ENCODE measurements at regions not wholly inside any gene's neighbourhood (a gene's known extent, or its start where the extent isn't known, plus 50 kb on each side); places are given as distances from the start of the nearest gene placed in this dataset.

DNA sequence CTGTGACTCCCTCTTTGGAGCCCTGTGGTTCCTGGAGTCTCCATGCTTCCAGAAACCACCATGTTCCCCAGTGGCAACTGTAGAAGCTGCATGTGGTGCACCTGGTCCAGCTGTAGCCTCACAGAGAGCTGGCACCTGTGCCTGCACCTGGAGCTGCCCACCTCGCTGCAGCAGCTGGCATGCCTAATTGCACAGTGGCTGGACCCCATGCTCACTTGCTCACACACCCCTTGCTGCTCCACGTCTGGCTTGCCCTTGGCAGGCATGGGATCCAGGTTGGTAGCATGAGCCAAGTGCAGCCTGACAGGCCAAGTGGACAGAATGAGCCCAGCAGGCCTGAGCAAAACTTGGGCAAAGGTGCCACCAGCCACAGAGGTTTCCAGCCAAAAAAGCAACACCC, 680.1 kb downstream of the MATN1 start:
- no peak for TF ChIP-seq CEBPB (IDR thresholded peaks at IDR 0.05; ENCODE audit: low read depth)
- TF ChIP-seq, protein P1, sequence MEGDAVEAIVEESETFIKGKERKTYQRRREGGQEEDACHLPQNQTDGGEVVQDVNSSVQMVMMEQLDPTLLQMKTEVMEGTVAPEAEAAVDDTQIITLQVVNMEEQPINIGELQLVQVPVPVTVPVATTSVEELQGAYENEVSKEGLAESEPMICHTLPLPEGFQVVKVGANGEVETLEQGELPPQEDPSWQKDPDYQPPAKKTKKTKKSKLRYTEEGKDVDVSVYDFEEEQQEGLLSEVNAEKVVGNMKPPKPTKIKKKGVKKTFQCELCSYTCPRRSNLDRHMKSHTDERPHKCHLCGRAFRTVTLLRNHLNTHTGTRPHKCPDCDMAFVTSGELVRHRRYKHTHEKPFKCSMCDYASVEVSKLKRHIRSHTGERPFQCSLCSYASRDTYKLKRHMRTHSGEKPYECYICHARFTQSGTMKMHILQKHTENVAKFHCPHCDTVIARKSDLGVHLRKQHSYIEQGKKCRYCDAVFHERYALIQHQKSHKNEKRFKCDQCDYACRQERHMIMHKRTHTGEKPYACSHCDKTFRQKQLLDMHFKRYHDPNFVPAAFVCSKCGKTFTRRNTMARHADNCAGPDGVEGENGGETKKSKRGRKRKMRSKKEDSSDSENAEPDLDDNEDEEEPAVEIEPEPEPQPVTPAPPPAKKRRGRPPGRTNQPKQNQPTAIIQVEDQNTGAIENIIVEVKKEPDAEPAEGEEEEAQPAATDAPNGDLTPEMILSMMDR (IDR thresholded peaks at IDR 0.05 in 2 of 3, conservative IDR thresholded peaks at IDR 0.05 in 1 of 3; ENCODE audit: borderline replicate concordance in 1 of 3, insufficient read depth in 1 of 3, low read depth in 2 of 3, low read length in 2 of 3), result no peak
- no peak for TF ChIP-seq POLR2A (IDR thresholded peaks at IDR 0.05; ENCODE audit: borderline replicate concordance, extremely low read depth, insufficient read depth, insufficient read length)
- TF ChIP-seq EZH2 (IDR thresholded peaks at IDR 0.05), result no peak

Measured in HCT116 (cell line).